Right lobe of liver (tissue), 6 donors: ENCODE measurements at regions not wholly inside any gene's neighbourhood (a gene's known extent, or its start where the extent isn't known, plus 50 kb on each side); places are given as distances from the start of the nearest gene placed in this dataset.
"Not testable (repeated sequence)": the region's sequence is repeated elsewhere in the genome, so short reads cannot be mapped to it uniquely, and the experiment has no call there.

Experiments
- ATAC-seq, 4 donors: fragments of 200-7000 bp; cut with Tn5 transposase; one replicate each; pipeline ENCODE4 v1.9.1; 2020; ENCODE audit warnings: mild to moderate bottlenecking in 4 of 4, moderate library complexity in 4 of 4
- DNase-seq, 3 donors: peaks; one replicate each; pipeline ENCODE4 v3.0.0-alpha.2; 2020
- H3K27ac ChIP-seq, 3 donors: fragments of 200-600 bp; one replicate each; pipeline ENCODE4 v1.8.0; 2022
- H3K27me3 ChIP-seq, 2 donors: fragments of 200-600 bp; one replicate each; pipeline ENCODE4 v1.8.0; 2022
- H3K36me3 ChIP-seq, 4 donors: fragments of 200-600 bp; sonication (generic) in 1 of 4; one replicate each; pipeline versions ENCODE4 v1.5.1 to v1.8.0; 2017 to 2022; ENCODE audit warnings: control low read depth in 1 of 4
- H3K4me1 ChIP-seq, 4 donors: fragments of 200-600 bp; sonication (generic) in 1 of 4; one replicate each; pipeline versions ENCODE4 v1.5.1 to v1.8.0; 2017 to 2022; ENCODE audit warnings: control low read depth in 1 of 4
- H3K4me3 ChIP-seq, 3 donors: fragments of 200-600 bp; one replicate each; pipeline ENCODE4 v1.8.0; 2022
- H3K9me3 ChIP-seq, 4 donors: fragments of 200-600 bp; sonication (generic) in 1 of 4; one replicate each; pipeline versions ENCODE4 v1.5.1 to v1.8.0; 2017 to 2022; ENCODE audit warnings: control low read depth in 1 of 4
- CTCF ChIP-seq, 4 donors: fragments of 200-600 bp in 3 of 4; fragments of 450-650 bp in 1 of 4; IDR thresholded peaks; one replicate each; pipeline versions ENCODE4 v1.5.1 to v1.8.0; 2016 to 2022; ENCODE audit warnings: antibody characterized with exemption in 4 of 4, mild to moderate bottlenecking in 2 of 4
- POLR2A ChIP-seq: fragments of 450-650 bp; IDR thresholded peaks from one replicate; pipeline ENCODE4 v1.6.1; 2017; ENCODE audit warnings: antibody characterized with exemption, mild to moderate bottlenecking
- WGBS: methylation state at CpG from one replicate; pipeline ENCODE4 v1.1.6; 2018; ENCODE audit warnings: low coverage, low lambda C conversion rate; ENCODE audit not compliant: insufficient coverage; ENCODE audit errors: missing lambda C conversion rate; 5-methylcytosine and 5-hydroxymethylcytosine counted together
- intact Hi-C, 2 donors: fragments of 100-400 bp; cut with DNase I; formaldehyde crosslinking; loops; one replicate each; pipeline versions ENCODE4 v1.11.2 to v1.14.1; 2022
- donor health status: DM: no; HTN: yes; CAD: no.
- donor health status: DM: no; HTN: no; CAD: no.
- donor health status: DM: no; HTN: no; CAD: no.
- donor health status: DM: no; HTN: yes; CAD: no.
- donor health status: DM: no; HTN: yes; CAD: no.

GRCh38 chr1:173257805-173258204 lies 50.7 kb upstream of the TNFSF4 start:
- TF ChIP-seq CTCF (IDR thresholded peaks at IDR 0.05) = no peak
- no peak for TF ChIP-seq POLR2A
- no peaks in the 10 kb centered on the region for H3K4me1 ChIP-seq
- intact Hi-C loops = no loop called here

GRCh38 chr1:173258479-173259264 lies 51.5 kb upstream of the TNFSF4 start:
- no peak for TF ChIP-seq CTCF (IDR thresholded peaks at IDR 0.05)
- TF ChIP-seq POLR2A = no peak
- Histone ChIP-seq H3K36me3 (no peaks in the 10 kb centered on the region), H3K27me3 (no peaks in the 10 kb centered on the region), H3K4me1 (no peaks in the 10 kb centered on the region), H3K27ac (no peak overlapping the region), H3K4me3 (no peak overlapping the region), H3K9me3 (no peaks in the 10 kb centered on the region)
- no peak for ATAC-seq
- intact Hi-C loops = no loop called here
- no peak for DNase-seq
- WGBS = 60% methylated on average over 1 of the region's 5 CpGs

More at GRCh38 chr1:173257805-173258204, 50.7 kb upstream of the TNFSF4 start:
- no peak for ATAC-seq
- H3K4me3 ChIP-seq = no peak overlapping the region
- no peak for DNase-seq
- 68% methylated on average over 2 of the region's 2 CpGs for WGBS
- no peak overlapping the region for H3K27ac ChIP-seq
- H3K27me3 ChIP-seq = no peaks in the 10 kb centered on the region
- no peaks in the 10 kb centered on the region for H3K36me3 ChIP-seq
- H3K9me3 ChIP-seq = no peaks in the 10 kb centered on the region

- ATAC-seq = not testable (repeated sequence)
- WGBS = 78% methylated on average over 1 of the region's 1 CpG
Measured at GRCh38 chr1:173260329-173260728, 53.2 kb upstream of the TNFSF4 start.

GRCh38 chr1:173266841-173267240 lies 59.7 kb upstream of the TNFSF4 start:
- intact Hi-C loops = no loop called here
- ATAC-seq (no peak), DNase-seq (no peak)
- no peaks in the 10 kb centered on the region for H3K4me1 ChIP-seq
- 59% methylated on average over 3 of the region's 3 CpGs for WGBS
- no peak overlapping the region for H3K27ac ChIP-seq
- no peaks in the 10 kb centered on the region for H3K36me3 ChIP-seq
- no peak overlapping the region for H3K4me3 ChIP-seq
- H3K27me3 ChIP-seq = no peaks in the 10 kb centered on the region
- H3K9me3 ChIP-seq = no peaks in the 10 kb centered on the region
- no peak for TF ChIP-seq POLR2A
- no peak for TF ChIP-seq CTCF (IDR thresholded peaks at IDR 0.05)

More at GRCh38 chr1:173260329-173260728, 53.2 kb upstream of the TNFSF4 start:
- H3K27me3 ChIP-seq, DNase-seq, H3K36me3 ChIP-seq, H3K9me3 ChIP-seq, H3K4me1 ChIP-seq, H3K4me3 ChIP-seq, intact Hi-C loops, H3K27ac ChIP-seq: not testable (repeated sequence)

- intact Hi-C loops = no loop called here
- H3K36me3 ChIP-seq = no peaks in the 10 kb centered on the region
- TF ChIP-seq POLR2A (no peak), CTCF (IDR thresholded peaks at IDR 0.05) (no peak)
- WGBS = 85% methylated on average over 2 of the region's 2 CpGs
- H3K4me1 ChIP-seq = no peaks in the 10 kb centered on the region
- no peak overlapping the region for H3K4me3 ChIP-seq
- H3K27me3 ChIP-seq = no peaks in the 10 kb centered on the region
- no peaks in the 10 kb centered on the region for H3K9me3 ChIP-seq
- H3K27ac ChIP-seq = no peak overlapping the region
- ATAC-seq = no peak
- no peak for DNase-seq
Measured at GRCh38 chr1:173267453-173267945, 60.4 kb upstream of the TNFSF4 start.
